NT2/D1 (cell line): ENCODE measurements at regions not wholly inside any gene's neighbourhood (a gene's known extent, or its start where the extent isn't known, plus 50 kb on each side); places are given as distances from the start of the nearest gene placed in this dataset.

Source experiments
- SUZ12 ChIP-seq: IDR thresholded peaks from 2 replicates; pipeline ENCODE4 v1.6.1; 2011; ENCODE audit not compliant: insufficient read length, insufficient read depth; ENCODE audit errors: extremely low read depth
- YY1 ChIP-seq: IDR thresholded peaks from 2 replicates; pipeline ENCODE4 v1.6.1; 2011; ENCODE audit not compliant: insufficient read length, insufficient read depth
- ZNF274 ChIP-seq: IDR thresholded peaks from 2 replicates; pipeline ENCODE4 v1.6.1; 2011; ENCODE audit warnings: mild to moderate bottlenecking, low read depth, low read length

- TF ChIP-seq ZNF274 (no peak), SUZ12 (no peak), YY1 (no peak)
Measured at GRCh38 chr10:4024027-4024426, 239.0 kb upstream of the KLF6 start.
